ENCODE measurements at regions not wholly inside any gene's neighbourhood (a gene's known extent, or its start where the extent isn't known, plus 50 kb on each side); places are given as distances from the start of the nearest gene placed in this dataset.

GRCh38 chr6:165723326-165723725 lies 60.3 kb upstream of the PDE10A start:
- DNase-seq (ENCODE audit: low read depth, low spot score) = no peak

- DNase-seq (ENCODE audit: low read depth, low spot score) = no peak
Measured at GRCh38 chr6:165722022-165722421, 59.0 kb upstream of the PDE10A start.

GRCh38 chr6:165721356-165721755 lies 58.3 kb upstream of the PDE10A start:
- DNase-seq (ENCODE audit: low read depth, low spot score) = no peak

- no peak for DNase-seq (ENCODE audit: low read depth, low spot score)
Measured at GRCh38 chr6:165718491-165718891, 55.5 kb upstream of the PDE10A start.

- DNase-seq (ENCODE audit: low read depth, low spot score) = no peak
Measured at GRCh38 chr6:165717732-165718465, 54.9 kb upstream of the PDE10A start.

GRCh38 chr6:165716886-165717285 lies 53.8 kb upstream of the PDE10A start:
- DNase-seq (ENCODE audit: low read depth, low spot score) = no peak

- DNase-seq (ENCODE audit: low read depth, low spot score) = no peak
Measured at GRCh38 chr6:165715428-165715827, 52.4 kb upstream of the PDE10A start.

GRCh38 chr6:165714907-165715306 lies 51.9 kb upstream of the PDE10A start:
- no peak for DNase-seq (ENCODE audit: low read depth, low spot score)

GRCh38 chr6:165713845-165714466 lies 50.9 kb upstream of the PDE10A start:
- DNase-seq (ENCODE audit: low read depth, low spot score) = no peak

All from iPS DF 19.7 (cell line).